ENCODE measurements at regions not wholly inside any gene's neighbourhood (a gene's known extent, or its start where the extent isn't known, plus 50 kb on each side); places are given as distances from the start of the nearest gene placed in this dataset.

DNA sequence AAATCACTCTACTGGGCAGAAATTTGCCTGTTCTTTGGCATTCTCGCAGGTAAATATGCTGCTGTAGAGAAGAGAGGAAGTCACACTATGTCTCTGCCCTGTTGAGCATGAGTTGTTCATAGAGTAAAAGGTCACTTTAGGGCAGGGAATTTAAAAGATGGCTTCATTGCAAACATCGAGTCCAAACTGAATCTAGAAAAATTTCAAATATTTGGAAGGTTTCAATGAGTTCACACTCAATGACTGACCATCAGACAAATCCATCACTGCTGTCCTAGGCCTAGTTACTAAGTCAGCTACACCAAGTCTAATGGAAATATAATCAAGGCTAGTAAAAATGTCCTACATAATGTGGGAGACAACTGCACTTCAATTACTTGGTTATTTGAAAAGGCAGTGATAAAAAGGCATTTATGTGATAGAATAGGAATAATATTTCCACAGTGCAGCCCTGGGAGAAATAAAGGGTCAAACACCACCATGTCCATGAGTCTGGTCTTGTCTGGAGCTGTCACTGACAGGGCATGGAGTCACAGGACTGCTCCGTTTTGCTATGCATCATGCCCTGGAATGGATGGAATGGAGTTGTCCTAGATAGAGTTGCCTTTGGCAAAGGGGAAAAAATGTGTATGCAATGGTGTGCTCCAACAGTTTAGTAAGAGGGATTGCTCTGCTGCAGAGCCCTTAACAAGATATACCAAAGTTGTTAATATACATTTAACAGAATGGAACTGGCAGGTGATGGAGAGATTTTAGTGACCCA is 218.5 kb upstream of the DAPK1 start:
- DNase-seq (ENCODE audit: low read depth in 3 of 3) = no peak

DNA sequence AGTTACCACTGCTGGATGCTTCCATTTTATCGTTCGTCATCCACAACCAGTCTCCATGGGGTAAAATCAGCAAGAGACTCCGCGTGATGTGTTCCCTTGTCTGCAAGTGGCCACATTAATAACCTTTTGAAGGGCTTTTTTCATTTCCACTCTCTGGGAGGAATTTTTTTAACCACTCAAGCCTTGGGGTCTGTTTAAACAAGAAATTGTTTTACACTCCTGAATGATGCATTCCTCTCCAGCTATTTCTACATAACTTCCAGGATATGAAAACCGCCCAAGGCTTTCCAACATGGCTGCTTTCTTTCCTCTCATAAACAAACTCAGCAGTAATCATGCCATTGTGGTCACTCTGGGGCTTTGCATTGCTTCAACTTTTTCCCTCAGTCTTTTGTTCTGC is 217.2 kb upstream of the DAPK1 start:
- DNase-seq (ENCODE audit: low read depth in 3 of 3) = no peak

DNA sequence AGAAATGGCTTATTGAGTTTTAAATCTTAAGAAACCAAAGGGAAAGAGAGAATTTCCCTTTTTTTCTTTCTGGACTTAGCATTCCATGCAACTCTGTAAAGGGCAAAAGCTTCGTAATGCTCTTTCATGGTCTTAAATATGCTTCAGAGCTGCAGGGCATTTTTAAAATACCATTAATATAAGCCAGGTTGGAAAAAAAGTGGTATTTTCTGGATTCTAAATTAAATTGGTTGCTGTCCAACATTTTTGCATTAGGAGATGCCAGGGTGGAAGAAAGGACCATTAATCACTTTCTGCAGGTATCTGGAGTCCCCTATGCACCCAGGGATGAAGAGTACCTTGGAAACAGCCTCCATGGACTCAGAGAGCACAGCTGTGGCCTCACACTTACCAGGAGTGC is 215.1 kb upstream of the DAPK1 start:
- no peak for DNase-seq (ENCODE audit: low read depth in 3 of 3)

DNA sequence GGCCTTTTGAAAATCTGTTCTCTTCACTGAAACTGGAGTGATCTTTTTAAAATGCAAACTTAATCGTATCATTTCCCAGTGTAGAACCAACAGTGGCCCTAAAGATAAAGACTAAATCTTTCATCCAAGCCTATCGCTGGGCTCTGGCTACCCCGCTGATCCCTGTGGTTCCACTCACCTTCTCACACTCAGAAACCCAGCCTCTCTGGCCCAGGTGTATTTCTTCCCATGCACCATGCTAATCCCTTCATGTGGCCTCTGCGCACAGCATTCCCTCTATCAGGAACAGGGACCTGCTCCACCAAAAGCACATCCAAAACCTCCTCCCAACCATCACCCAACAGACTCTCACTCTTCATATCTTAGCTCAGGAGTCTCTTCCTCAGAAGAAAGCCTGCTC is 214.1 kb upstream of the DAPK1 start:
- no peak for DNase-seq (ENCODE audit: low read depth in 3 of 3)

DNA sequence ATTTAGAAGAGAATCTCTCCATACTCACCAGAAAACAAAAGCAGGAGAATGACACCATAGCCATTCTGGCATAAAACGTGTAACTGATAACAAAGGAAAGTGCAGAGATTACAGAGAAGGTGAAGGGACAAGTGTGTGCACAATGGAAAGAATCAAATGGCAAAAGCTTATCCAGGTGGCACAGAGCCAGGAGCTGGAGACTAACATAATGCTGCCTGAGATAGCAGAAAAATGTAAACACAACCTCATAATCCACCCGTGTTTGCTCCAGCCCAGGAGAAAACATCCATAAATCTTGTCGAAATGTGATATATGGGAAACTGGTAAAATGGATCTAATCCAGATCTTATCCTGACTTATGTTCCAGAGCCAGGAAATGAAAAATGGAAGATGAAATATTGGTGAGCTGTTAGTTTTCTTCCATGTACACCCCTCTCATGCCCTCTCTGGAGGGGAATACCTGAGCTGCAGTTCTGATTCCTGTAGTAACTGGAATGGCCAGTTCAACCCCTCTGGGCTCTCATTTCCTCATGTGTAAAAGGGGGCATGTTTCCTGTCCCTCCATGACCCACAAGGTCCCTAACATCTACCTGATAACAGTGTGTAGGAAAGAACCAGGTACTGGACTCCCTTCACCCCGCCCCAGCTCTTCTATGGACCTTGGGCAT is 212.3 kb upstream of the DAPK1 start:
- DNase-seq (ENCODE audit: low read depth in 3 of 3) = no peak

DNA sequence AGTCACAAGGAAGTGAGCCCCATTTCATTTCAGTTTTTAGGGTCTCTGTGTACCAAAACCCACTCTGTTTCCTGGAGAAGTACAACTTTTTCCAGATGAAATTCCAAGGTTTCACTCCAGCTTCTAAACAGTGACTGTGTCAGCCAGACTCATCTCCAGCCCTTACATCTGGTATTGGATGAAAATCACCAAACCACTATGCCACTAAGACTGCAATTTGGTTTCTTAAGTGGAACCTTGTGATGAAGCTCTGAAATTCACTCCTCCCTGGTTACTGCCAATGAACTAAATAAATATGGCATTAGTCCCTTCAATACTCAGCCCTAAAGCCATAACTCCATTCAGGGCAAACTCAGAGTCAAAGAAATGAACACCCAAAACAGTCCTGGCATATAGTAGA is 211.2 kb upstream of the DAPK1 start:
- DNase-seq (ENCODE audit: low read depth in 3 of 3) = no peak

DNA sequence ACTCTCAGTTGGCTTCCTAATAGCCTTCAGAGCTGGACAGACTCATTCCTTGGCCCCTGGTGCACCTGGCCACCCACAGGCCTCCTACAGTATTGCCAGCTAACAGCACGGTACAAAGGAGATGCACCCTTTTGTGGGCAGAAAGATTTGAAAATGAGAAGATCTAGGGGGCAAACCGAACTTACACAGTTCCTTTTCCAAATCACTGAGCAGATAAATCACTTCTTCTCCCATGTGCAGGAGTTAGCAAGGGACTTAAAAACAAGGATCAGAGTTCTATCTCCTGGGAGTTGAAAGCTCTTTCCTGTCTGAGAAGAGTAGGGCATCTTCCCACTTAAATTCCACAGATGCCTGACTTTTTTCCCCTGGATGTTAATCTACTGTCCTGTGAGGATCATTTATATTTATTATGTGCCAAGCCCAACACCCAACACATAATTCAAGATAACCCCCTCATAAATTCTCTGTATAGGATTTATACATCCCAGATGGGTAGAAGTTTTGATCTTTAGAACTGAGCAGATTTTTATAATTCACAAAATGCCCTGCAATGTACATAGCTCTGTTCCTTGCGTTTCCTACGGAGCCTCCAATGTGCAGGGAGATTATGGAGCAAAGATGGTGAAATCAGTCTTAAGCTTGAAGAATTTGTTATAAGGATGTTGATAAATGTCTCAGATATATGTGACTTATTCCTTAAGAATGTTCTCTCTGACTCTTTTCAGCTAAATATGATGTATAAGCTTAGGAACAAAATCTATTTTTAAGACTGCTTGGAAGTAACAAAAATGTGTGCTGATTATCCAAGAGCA is 207.2 kb upstream of the DAPK1 start:
- no peak for DNase-seq (ENCODE audit: low read depth in 3 of 3)

DNA sequence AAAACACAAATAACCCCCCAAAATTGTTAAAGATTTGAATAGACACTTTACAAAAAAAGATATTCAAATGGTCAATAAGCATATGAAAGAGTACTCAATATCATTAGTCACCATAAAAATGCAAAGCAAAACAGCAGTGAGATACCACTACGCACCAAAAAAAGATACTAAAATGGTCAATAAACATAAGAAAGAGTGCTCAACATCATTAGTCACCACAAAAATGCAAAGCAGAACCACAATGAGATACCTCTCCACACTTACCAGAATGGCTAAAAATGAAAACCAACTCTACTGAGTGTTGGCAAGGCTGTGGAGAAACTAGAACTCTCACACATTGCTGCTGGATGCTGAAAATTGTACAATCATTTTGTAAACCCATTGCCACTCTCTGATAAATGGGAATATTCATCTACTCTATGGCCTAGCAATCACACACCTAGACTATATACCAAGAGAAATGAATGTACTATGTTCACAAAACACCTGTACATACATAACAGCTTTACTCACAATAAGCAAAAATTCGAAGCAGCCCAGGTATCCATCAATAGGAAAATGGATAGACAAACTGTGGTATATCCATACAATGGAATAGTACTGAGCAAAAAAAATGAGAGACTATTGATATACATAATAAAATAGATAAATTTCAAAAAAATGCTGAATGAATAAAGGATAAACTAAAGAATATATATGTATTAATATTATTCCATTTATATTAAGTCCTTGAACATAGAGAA is 205.0 kb upstream of the DAPK1 start:
- DNase-seq (ENCODE audit: low read depth in 3 of 3) = no peak

DNA sequence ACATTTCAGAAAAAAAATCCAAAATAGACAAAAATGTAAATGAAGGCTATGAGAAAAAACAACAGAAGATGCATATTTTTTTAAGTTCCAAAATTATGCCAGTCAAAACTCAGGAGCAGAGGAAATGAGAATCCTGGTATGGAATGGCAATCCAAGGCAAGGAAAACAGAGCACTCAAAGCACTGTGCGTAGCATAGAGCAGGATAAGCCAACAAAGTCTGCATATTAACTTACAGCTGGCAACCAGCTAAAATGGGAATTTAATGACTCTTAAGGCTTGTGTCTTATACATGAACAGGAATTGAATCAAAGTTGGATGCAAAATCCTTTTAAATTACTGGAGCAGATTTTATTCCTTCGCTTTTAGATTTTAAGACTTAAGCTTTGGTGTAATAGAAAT is 203.5 kb upstream of the DAPK1 start:
- DNase-seq (ENCODE audit: low read depth in 3 of 3) = no peak

DNA sequence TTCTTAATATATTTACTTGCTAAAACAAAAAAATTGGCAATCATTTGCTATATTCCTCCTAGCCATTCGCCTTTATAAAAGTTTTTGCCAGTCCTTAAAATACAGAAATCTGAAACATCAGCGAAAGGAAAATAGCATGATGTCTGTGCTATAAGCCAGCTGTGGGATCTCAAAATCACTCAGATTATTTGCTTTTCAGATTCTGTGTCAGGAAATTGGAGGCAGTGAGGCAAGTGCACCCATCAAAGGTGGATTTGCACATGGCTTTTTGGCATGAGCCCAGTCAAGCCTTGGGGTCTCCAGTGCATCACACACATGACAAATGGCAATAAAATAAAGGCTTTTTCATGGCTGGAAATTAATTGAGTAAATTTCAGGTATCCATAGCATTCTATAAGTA is 196.8 kb upstream of the DAPK1 start:
- DNase-seq (ENCODE audit: low read depth in 3 of 3) = no peak

DNA sequence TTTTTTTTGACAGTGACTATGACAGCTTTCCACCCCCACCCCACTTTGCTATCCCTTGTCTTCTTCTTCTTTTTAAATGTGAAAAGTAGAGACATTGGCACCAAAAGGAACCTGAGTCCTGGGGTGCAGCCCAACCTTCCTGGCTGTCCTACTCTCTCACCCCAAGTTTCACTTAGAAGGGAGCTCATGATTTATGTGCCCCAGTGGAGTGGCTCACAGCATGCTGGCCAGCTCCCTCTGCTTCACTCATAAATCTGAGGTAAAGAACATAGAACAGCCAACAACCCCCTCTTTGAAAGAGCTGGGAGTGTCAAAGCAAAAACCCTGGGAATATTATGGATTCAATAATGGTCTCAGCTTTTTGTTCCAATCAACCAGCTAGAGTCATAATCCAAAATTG is 196.3 kb upstream of the DAPK1 start:
- no peak for DNase-seq (ENCODE audit: low read depth in 3 of 3)

DNA sequence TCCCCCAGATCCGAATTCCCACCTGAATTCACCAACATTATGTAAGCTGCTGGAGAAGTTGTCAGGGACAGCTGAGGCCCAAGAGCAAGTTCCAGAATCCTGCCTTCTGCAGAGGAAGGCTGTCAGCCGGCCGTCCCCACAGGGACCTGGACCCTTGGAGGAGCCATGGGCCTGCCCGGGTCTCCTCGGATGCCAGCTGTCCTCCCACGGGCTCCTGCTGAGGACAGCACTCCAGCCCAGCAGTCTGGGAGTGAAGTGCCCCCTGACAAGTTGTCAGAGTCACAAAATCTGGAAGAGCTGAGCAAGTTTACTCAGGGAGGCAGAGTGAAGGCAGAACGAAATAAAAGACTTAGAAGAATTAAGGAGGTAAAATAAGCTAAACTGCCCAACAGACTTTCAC is 192.5 kb upstream of the DAPK1 start:
- DNase-seq (ENCODE audit: low read depth in 3 of 3) = no peak

DNA sequence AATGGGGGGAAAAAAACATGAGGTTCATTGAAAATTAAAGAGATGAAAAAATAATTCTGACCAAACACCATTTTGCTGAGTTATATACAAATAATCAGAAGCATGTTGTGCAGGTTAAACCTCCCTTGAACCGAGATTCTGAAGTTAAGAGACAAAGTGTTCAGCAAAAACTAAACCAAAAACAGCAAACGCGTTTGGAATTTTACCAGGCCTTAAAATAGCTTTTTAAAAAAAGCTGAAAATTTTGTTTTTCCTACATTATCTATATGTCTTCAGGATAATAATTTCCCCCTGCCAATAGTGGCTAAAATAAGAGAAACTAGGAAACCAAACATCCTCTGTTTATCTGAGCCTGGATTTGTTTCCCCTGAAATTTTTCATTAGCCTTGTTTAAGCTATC is 191.7 kb upstream of the DAPK1 start:
- no peak for DNase-seq (ENCODE audit: low read depth in 3 of 3)

DNA sequence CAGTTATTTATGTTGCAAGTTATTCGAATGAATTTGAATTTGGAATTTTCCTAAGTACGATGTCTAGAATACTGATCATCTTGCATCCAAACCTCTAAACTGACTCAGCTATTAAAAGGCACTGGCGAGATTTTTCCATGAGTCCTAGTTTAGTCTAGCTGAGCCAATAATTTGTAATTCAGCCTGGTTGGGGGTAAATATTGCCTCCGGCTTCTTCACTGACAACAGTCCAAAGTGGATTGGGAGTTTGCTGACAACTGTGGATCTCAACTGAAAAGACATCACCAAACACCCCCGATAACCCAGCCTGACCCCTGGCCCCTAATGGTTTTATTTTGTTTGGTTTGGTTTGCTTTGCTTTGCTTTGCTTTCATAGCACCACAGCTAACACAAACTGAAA is 189.8 kb upstream of the DAPK1 start:
- DNase-seq (ENCODE audit: low read depth in 3 of 3) = no peak

DNA sequence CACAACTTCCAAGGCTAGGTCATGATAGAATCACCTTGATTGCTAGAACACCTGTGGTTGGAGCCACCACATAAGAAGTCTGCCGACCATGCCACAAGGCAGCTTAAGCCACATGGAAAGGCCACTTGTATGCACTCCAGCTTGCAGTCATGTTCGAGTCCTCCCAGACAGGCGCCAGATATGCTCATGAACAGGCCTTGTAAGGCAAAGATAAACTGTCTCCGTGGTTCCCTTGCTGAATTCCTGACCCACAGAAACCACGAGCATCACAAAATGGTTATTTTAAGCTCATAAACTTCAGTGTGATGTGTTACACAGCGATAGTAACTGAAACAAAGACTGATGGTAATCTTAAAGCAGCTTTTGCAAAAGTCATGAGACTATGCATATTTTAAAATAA is 188.4 kb upstream of the DAPK1 start:
- DNase-seq (ENCODE audit: low read depth in 3 of 3) = no peak

DNA sequence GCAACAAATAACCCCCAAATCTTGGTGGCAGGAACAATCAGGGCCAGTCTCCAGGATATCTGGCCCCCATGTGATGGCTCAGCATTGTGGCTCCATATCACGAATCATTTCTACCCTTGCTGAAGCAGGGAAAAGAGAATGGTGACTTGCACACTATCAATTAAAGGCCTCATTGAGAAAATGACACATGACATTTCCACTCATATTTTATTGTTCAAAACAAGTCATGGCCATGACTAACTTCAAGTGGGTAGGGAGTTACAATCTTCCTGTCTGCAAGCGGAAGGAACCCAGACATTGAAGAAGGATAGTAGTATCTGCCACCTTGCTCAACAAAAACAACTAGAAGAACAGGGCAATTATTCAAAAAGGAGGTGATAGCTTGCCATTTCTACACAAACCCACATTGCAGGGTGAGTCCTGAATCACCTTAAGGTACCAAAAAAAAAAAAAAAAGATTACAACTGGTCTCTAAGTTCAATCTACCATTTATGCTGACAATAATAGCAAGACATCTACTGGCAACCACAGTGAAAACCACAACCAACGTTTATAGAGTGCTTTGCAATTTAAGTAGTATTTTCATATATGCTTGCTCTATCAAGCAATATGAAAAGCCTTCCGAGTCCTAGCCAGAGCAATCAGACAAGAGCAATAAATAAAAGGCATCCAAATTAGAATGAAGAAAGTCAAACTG is 186.7 kb upstream of the DAPK1 start:
- DNase-seq (ENCODE audit: low read depth in 3 of 3) = no peak

DNA sequence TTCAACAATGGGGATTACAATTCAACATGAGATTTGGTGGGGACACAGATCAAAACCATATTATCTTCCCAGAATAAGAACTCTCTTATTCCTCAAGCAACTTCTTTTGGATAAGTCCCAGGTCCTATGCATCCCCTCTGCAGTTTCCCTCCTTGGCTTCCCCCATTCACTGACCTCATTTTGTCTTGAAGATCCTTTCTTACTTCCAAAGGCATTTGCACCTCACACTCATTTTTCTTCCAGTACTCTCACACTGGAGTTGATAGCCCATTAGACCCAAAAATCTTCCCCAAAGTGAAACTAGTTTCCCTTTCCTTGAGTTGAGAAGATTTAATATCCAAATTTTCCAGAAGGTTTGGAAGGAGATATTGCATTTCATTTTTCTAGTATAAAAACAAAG is 178.0 kb upstream of the DAPK1 start:
- no peak for DNase-seq (ENCODE audit: low read depth in 3 of 3)

DNA sequence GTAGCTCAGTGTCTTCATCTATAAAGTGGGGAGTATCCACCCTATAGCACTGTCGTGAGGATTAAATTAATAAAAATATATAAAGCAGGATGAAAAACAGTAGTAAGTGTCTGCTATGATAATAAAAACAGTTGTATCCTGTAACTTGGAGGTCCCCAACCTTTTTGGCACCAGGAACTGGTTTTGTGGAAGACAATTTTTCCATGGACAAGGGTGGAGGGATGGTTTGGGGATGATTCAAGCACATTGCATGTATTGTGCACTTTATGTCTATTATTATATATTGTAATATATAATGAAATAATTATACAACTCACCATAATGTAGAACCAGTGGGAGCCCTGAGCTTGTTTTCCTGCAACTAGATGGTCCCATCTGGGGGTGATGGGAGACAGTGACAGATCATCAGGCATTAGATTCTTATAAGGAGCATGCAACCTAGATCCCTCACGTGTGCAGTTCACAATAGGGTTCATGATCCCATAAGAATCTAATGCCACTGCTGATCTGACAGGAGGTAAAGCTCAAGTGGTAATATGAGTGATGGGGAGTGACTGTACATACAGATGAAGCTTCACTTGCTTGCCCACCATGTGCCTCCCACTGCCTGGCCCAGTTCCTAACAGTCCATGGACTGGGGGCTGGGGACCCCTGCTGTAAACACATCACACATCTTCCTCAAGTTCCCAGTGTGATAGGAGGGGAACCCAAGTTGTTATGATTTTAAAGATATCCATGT is 177.4 kb upstream of the DAPK1 start:
- DNase-seq (ENCODE audit: low read depth in 3 of 3) = no peak

DNA sequence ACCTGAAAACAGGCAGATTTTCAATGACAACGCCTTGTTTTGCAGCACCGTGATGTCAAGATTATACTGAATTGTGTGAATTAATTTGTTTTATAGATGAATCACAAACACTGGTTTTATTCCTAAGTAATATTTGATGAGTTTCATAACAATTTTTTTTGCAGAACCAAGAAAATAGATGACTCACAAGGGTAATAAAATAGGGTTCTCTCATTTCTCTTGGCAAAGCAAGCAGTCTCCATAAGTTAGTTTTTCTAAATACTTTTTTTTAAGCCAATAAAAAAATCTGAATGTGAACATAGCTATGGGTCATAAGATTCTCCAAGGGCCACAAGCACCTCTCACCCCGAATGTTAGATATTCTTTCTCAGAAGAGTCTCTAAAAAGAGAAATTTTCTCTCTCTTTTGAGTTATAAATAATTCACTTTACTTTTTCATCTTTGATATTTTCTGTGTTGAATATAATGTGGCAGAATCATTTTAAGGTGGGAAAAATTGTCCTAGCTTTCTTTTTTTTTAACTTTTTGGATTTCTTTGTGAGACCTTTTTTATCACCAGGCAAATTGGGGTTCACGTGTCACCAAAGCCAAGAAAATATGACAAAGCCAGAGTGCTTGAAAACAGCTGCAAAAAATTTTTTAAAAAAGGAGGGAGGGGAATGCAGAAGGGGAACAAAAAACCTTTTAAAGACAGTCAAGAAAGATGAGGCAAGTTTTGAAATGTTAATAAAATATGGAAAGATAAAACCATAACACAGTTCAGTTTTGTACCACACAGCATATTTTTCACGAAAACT is 174.6 kb upstream of the DAPK1 start:
- no peak for DNase-seq (ENCODE audit: low read depth in 3 of 3)

DNA sequence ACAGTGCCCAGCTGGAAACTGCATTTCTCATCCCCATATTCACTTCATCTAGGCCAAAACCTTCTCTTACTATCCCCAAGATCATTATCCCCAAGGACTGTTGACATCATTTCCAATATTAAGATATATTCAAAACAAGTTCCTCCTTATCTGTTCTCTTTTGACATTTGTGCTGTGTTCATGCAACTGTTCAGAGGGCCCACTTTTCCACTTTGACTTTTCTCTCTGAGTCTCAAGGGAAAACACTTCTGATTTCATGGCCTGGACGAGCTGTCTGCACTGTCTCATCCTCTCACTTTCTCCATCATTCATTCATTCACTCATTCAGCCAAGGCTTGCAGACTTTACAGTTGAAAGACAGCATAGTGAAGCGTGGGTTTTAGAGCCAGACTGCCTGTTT is 173.7 kb upstream of the DAPK1 start:
- DNase-seq (ENCODE audit: low read depth in 3 of 3) = no peak
